Mucosa of descending colon (tissue), 3 donors: ENCODE measurements at regions not wholly inside any gene's neighbourhood (a gene's known extent, or its start where the extent isn't known, plus 50 kb on each side); places are given as distances from the start of the nearest gene placed in this dataset.

ENCODE experiments used
- ATAC-seq: fragments of 200-7000 bp; cut with Tn5 transposase; one replicate; pipeline ENCODE4 v1.9.1; 2020; ENCODE audit warnings: mild to moderate bottlenecking, moderate library complexity
- DNase-seq, 3 donors: peaks; one replicate each; pipeline ENCODE4 v3.0.0-alpha.2; 2020
- H3K36me3 ChIP-seq: fragments of 200-600 bp; one replicate; pipeline ENCODE4 v1.8.0; 2021; ENCODE audit warnings: low read depth, mild to moderate bottlenecking
- H3K4me1 ChIP-seq: fragments of 200-600 bp; one replicate; pipeline ENCODE4 v1.8.0; 2021; ENCODE audit warnings: low read depth, mild to moderate bottlenecking
- H3K4me3 ChIP-seq: fragments of 200-600 bp; one replicate; pipeline ENCODE4 v1.8.0; 2021; ENCODE audit warnings: mild to moderate bottlenecking
- H3K9me3 ChIP-seq: fragments of 200-600 bp; one replicate; pipeline ENCODE4 v1.8.0; 2021; ENCODE audit warnings: mild to moderate bottlenecking
- CTCF ChIP-seq: fragments of 200-600 bp; IDR thresholded peaks from one replicate; pipeline ENCODE4 v1.8.0; 2022; ENCODE audit warnings: antibody characterized with exemption, mild to moderate bottlenecking
- intact Hi-C, 2 donors: fragments of 100-400 bp; cut with DNase I in 1 of 2; cut with micrococcal nuclease in 1 of 2; formaldehyde crosslinking; loops; one replicate each; pipeline versions ENCODE4 v1.11.0 to v1.11.1; 2022; cut with DNase I, micrococcal nuclease
- donor health status: DM: no; HTN: no; CAD: no; lungs with moderate emphysema.
- donor health status: DM: no; HTN: no; CAD: no.
- donor health status: DM: no; HTN: yes; CAD: no.

- no peak for TF ChIP-seq CTCF
- ATAC-seq, result no peak
Measured at GRCh38 chr9:87128844-87129493, 181.7 kb upstream of the GAS1 start.

GRCh38 chr9:87135074-87135473 lies 187.8 kb upstream of the GAS1 start:
- DNase-seq (no peak), ATAC-seq (no peak)
- no peak for TF ChIP-seq CTCF
- intact Hi-C loops, result no loop called here
- Histone ChIP-seq H3K4me1 (no peaks in the 10 kb centered on the region), H3K36me3 (no peaks in the 10 kb centered on the region), H3K4me3 (no peak overlapping the region), H3K9me3 (no peaks in the 10 kb centered on the region)

More at GRCh38 chr9:87128844-87129493, 181.7 kb upstream of the GAS1 start:
- DNase-seq, result no peak
- H3K4me3 ChIP-seq, result no peak overlapping the region
- H3K4me1 ChIP-seq, result no peaks in the 10 kb centered on the region
- H3K36me3 ChIP-seq, result no peaks in the 10 kb centered on the region
- H3K9me3 ChIP-seq, result no peaks in the 10 kb centered on the region
- intact Hi-C loops, result no loop called here

- no peak overlapping the region for H3K4me3 ChIP-seq
- intact Hi-C loops, result no loop called here
- no peaks in the 10 kb centered on the region for H3K4me1 ChIP-seq
Measured at GRCh38 chr9:87137718-87138117, 190.4 kb upstream of the GAS1 start.

GRCh38 chr9:87138128-87139040 lies 191.1 kb upstream of the GAS1 start:
- DNase-seq (no peak), ATAC-seq (no peak)
- no peak for TF ChIP-seq CTCF
- no peaks in the 10 kb centered on the region for H3K4me1 ChIP-seq
- H3K4me3 ChIP-seq, result no peak overlapping the region
- H3K36me3 ChIP-seq, result no peaks in the 10 kb centered on the region
- H3K9me3 ChIP-seq, result no peaks in the 10 kb centered on the region
- intact Hi-C loops, result no loop called here

More at GRCh38 chr9:87137718-87138117, 190.4 kb upstream of the GAS1 start:
- ATAC-seq, result no peak
- Histone ChIP-seq H3K36me3 (no peaks in the 10 kb centered on the region), H3K9me3 (no peaks in the 10 kb centered on the region)
- no peak for TF ChIP-seq CTCF
- no peak for DNase-seq

GRCh38 chr9:87139099-87139730 lies 191.9 kb upstream of the GAS1 start:
- no peak overlapping the region for H3K4me3 ChIP-seq

More at GRCh38 chr9:87139099-87139730, 191.9 kb upstream of the GAS1 start:
- ATAC-seq (no peak), DNase-seq (no peak)
- no peaks in the 10 kb centered on the region for H3K9me3 ChIP-seq
- no peak for TF ChIP-seq CTCF
- H3K36me3 ChIP-seq, result no peaks in the 10 kb centered on the region
- intact Hi-C loops, result no loop called here
- H3K4me1 ChIP-seq, result no peaks in the 10 kb centered on the region
